ENCODE measurements at regions not wholly inside any gene's neighbourhood (a gene's known extent, or its start where the extent isn't known, plus 50 kb on each side); places are given as distances from the start of the nearest gene placed in this dataset.

- no peak for TF ChIP-seq CTCF (IDR thresholded peaks at IDR 0.05; ENCODE audit: borderline replicate concordance, control extremely low read depth, extremely low read depth, insufficient read depth, missing control alignments)
- in situ Hi-C loops (cut with MboI; ENCODE audit: low sequenced_read_pairs, unreplicated experiment) = no loop called here
- DNase-seq (ENCODE audit: low spot score) = no peak
These were observed 129.5 kb downstream of the OAT start for GRCh38 chr10:124288928-124289850.

- TF ChIP-seq CTCF (IDR thresholded peaks at IDR 0.05; ENCODE audit: borderline replicate concordance, control extremely low read depth, extremely low read depth, insufficient read depth, missing control alignments) = no peak
- in situ Hi-C loops (cut with MboI; ENCODE audit: low sequenced_read_pairs, unreplicated experiment) = no loop called here
- DNase-seq (ENCODE audit: low spot score) = no peak
These were observed 130.2 kb downstream of the OAT start for GRCh38 chr10:124288486-124288885.

- in situ Hi-C loops (cut with MboI; ENCODE audit: low sequenced_read_pairs, unreplicated experiment) = no loop called here
- no peak for DNase-seq (ENCODE audit: low spot score)
- TF ChIP-seq CTCF (IDR thresholded peaks at IDR 0.05; ENCODE audit: borderline replicate concordance, control extremely low read depth, extremely low read depth, insufficient read depth, missing control alignments) = no peak
These were observed 130.9 kb downstream of the OAT start for GRCh38 chr10:124287791-124288190.

- DNase-seq (ENCODE audit: low spot score) = no peak
- in situ Hi-C loops (cut with MboI; ENCODE audit: low sequenced_read_pairs, unreplicated experiment) = no loop called here
- TF ChIP-seq CTCF (IDR thresholded peaks at IDR 0.05; ENCODE audit: borderline replicate concordance, control extremely low read depth, extremely low read depth, insufficient read depth, missing control alignments) = no peak
These were observed 131.5 kb downstream of the OAT start for GRCh38 chr10:124287071-124287685.

GRCh38 chr10:124286621-124287020 is 132.1 kb downstream of the OAT start:
- DNase-seq (ENCODE audit: low spot score) = no peak

More at GRCh38 chr10:124286621-124287020, 132.1 kb downstream of the OAT start:
- TF ChIP-seq CTCF (IDR thresholded peaks at IDR 0.05; ENCODE audit: borderline replicate concordance, control extremely low read depth, extremely low read depth, insufficient read depth, missing control alignments) = no peak
- in situ Hi-C loops (cut with MboI; ENCODE audit: low sequenced_read_pairs, unreplicated experiment) = no loop called here

Data from GM13976 (cell line).